Calu3 (cell line): ENCODE measurements at regions not wholly inside any gene's neighbourhood (a gene's known extent, or its start where the extent isn't known, plus 50 kb on each side); places are given as distances from the start of the nearest gene placed in this dataset.
"Not testable (repeated sequence)": the region's sequence is repeated elsewhere in the genome, so short reads cannot be mapped to it uniquely, and the experiment has no call there.

Source experiments
- BruUV-seq: library from RNA; stranded (reverse); fragments of 400-500 nt; replicated peaks from 2 replicates; lab custom pipeline; 2021; lab: Mats Ljungman, UMichigan
- CTCF ChIA-PET: fragments of 300-600 bp; sonication (Branson Sonifier 250); formaldehyde crosslinking; loops from one replicate; lab custom pipeline; 2022; ENCODE audit warnings: antibody characterized with exemption; lab: Charles Lee
- DNase-seq: peaks from one replicate; pipeline ENCODE4 v3.0.0; 2022
- H3K27ac Mint-ChIP-seq: one replicate; pipeline ENCODE4 v1.8.0; 2022; ENCODE audit warnings: mixed read lengths; ENCODE audit not compliant: unreplicated experiment
- H3K27me3 Mint-ChIP-seq: one replicate; pipeline ENCODE4 v1.8.0; 2022; ENCODE audit warnings: mixed read lengths; ENCODE audit not compliant: unreplicated experiment
- H3K36me3 Mint-ChIP-seq: one replicate; pipeline ENCODE4 v1.8.0; 2022; ENCODE audit warnings: mild to moderate bottlenecking, moderate library complexity, mixed read lengths; ENCODE audit not compliant: insufficient read depth, unreplicated experiment
- H3K4me1 Mint-ChIP-seq: one replicate; pipeline ENCODE4 v1.8.0; 2022; ENCODE audit warnings: mild to moderate bottlenecking, low read depth, mixed read lengths; ENCODE audit not compliant: unreplicated experiment
- H3K4me3 Mint-ChIP-seq: one replicate; pipeline ENCODE4 v1.8.0; 2022; ENCODE audit warnings: mild to moderate bottlenecking, low read depth, moderate library complexity, mixed read lengths; ENCODE audit not compliant: unreplicated experiment
- H3K9me3 Mint-ChIP-seq: one replicate; pipeline ENCODE4 v1.8.0; 2022; ENCODE audit warnings: low read depth, mixed read lengths; ENCODE audit not compliant: unreplicated experiment
- CTCF ChIP-seq: fragments of 200-600 bp; IDR thresholded peaks from one replicate; pipeline ENCODE4 v1.8.0; 2022; ENCODE audit warnings: antibody characterized with exemption; ENCODE audit not compliant: unreplicated experiment
- intact Hi-C: fragments of 100-400 bp; cut with micrococcal nuclease; formaldehyde crosslinking; loops from one replicate; pipeline ENCODE4 v1.10.0; 2022; ENCODE audit not compliant: unreplicated experiment

- intact Hi-C loops = no loop called here
- H3K4me1 Mint-ChIP-seq = no peaks in the 10 kb centered on the region
- no peak overlapping the region for H3K4me3 Mint-ChIP-seq
- no TSS peak for BruUV-seq
- no peaks in the 10 kb centered on the region for H3K36me3 Mint-ChIP-seq
- H3K27me3 Mint-ChIP-seq = no peaks in the 10 kb centered on the region
- DNase-seq = no peak
- H3K9me3 Mint-ChIP-seq = peaks cover 2% of the 10 kb centered on the region
- CTCF ChIA-PET = no interaction called here
- H3K27ac Mint-ChIP-seq = no peak overlapping the region
- no peak for TF ChIP-seq CTCF
Measured at GRCh38 chr10:33476757-33477273, 142.3 kb upstream of the NRP1 start.

- CTCF ChIA-PET = no interaction called here
- no peak for DNase-seq
- no peak overlapping the region for H3K27ac Mint-ChIP-seq
- no peaks in the 10 kb centered on the region for H3K4me1 Mint-ChIP-seq
- no TSS peak for BruUV-seq
- H3K9me3 Mint-ChIP-seq = peaks cover 5% of the 10 kb centered on the region
- no peaks in the 10 kb centered on the region for H3K36me3 Mint-ChIP-seq
- no peaks in the 10 kb centered on the region for H3K27me3 Mint-ChIP-seq
- no peak overlapping the region for H3K4me3 Mint-ChIP-seq
- intact Hi-C loops = no loop called here
- TF ChIP-seq CTCF = no peak
Measured at GRCh38 chr10:33473688-33474087, 139.2 kb upstream of the NRP1 start.

- intact Hi-C loops, H3K4me1 Mint-ChIP-seq, H3K4me3 Mint-ChIP-seq, H3K36me3 Mint-ChIP-seq, H3K9me3 Mint-ChIP-seq, H3K27me3 Mint-ChIP-seq, BruUV-seq, DNase-seq, H3K27ac Mint-ChIP-seq, CTCF ChIA-PET: not testable (repeated sequence)
Measured at GRCh38 chr10:33468006-33468405, 133.5 kb upstream of the NRP1 start.

- no peak for DNase-seq
- Mint-ChIP-seq H3K36me3 (no peaks in the 10 kb centered on the region), H3K27ac (no peak overlapping the region), H3K9me3 (peaks cover 3% of the 10 kb centered on the region), H3K4me3 (no peak overlapping the region), H3K27me3 (no peaks in the 10 kb centered on the region), H3K4me1 (no peaks in the 10 kb centered on the region)
- BruUV-seq = no TSS peak
- TF ChIP-seq CTCF = no peak
- CTCF ChIA-PET = interaction anchor here (0.6 kb wide), 1 partner anchor 55 kb away, joined by 3 read pairs; no protein-coding TSS in a partner anchor
- intact Hi-C loops = no loop called here
Measured at GRCh38 chr10:33465747-33466146, 131.3 kb upstream of the NRP1 start.

GRCh38 chr10:33463011-33463410 lies 128.5 kb upstream of the NRP1 start:
- TF ChIP-seq CTCF = no peak
- H3K9me3 Mint-ChIP-seq = no peaks in the 10 kb centered on the region
- no peaks in the 10 kb centered on the region for H3K36me3 Mint-ChIP-seq
- H3K4me1 Mint-ChIP-seq = no peaks in the 10 kb centered on the region
- intact Hi-C loops = no loop called here
- no TSS peak for BruUV-seq
- no peak overlapping the region for H3K4me3 Mint-ChIP-seq
- no peak for DNase-seq
- H3K27me3 Mint-ChIP-seq = no peaks in the 10 kb centered on the region
- no peak overlapping the region for H3K27ac Mint-ChIP-seq
- CTCF ChIA-PET = no interaction called here
